Naive B cell (primary cell): ENCODE measurements at regions not wholly inside any gene's neighbourhood (a gene's known extent, or its start where the extent isn't known, plus 50 kb on each side); places are given as distances from the start of the nearest gene placed in this dataset.

Source experiments
- ATAC-seq, 2 donors: fragments of 150-1000 bp; cut with Tn5 transposase; 2 replicates each; pipeline ENCODE4 v1.10.0; 2021; ENCODE audit warnings: low read depth in 2 of 2, mild to moderate bottlenecking in 2 of 2, moderate library complexity in 2 of 2
- DNase-seq: peaks from one replicate; pipeline ENCODE4 v3.0.0; 2022
- H3K27ac Mint-ChIP-seq, 6 donors: one replicate each; pipeline ENCODE4 v1.8.0; 2020 to 2022; ENCODE audit warnings: mild to moderate bottlenecking in 6 of 6, mixed read lengths in 6 of 6, moderate library complexity in 5 of 6, inconsistent platforms in 2 of 6
- H3K27me3 Mint-ChIP-seq, 3 donors: one replicate each; pipeline ENCODE4 v1.8.0; 2021 to 2022; ENCODE audit warnings: mixed read lengths in 3 of 3, mild to moderate bottlenecking in 1 of 3
- H3K36me3 Mint-ChIP-seq, 2 donors: one replicate each; pipeline ENCODE4 v1.8.0; 2020 to 2022; ENCODE audit warnings: mixed read lengths in 2 of 2, inconsistent platforms in 1 of 2, mild to moderate bottlenecking in 1 of 2
- H3K4me1 Mint-ChIP-seq, 3 donors: one replicate each; pipeline ENCODE4 v1.8.0; 2020 to 2022; ENCODE audit warnings: mixed read lengths in 3 of 3, inconsistent platforms in 1 of 3, mild to moderate bottlenecking in 1 of 3, moderate library complexity in 1 of 3
- H3K4me3 Mint-ChIP-seq, 8 donors: one replicate each; pipeline ENCODE4 v1.8.0; 2020 to 2022; ENCODE audit warnings: mild to moderate bottlenecking in 8 of 8, mixed read lengths in 8 of 8, moderate library complexity in 8 of 8, inconsistent platforms in 2 of 8
- H3K9me3 Mint-ChIP-seq, 7 donors: one replicate each; pipeline ENCODE4 v1.8.0; 2020 to 2022; ENCODE audit warnings: mixed read lengths in 7 of 7, mild to moderate bottlenecking in 5 of 7, inconsistent platforms in 2 of 7, moderate library complexity in 1 of 7

DNA sequence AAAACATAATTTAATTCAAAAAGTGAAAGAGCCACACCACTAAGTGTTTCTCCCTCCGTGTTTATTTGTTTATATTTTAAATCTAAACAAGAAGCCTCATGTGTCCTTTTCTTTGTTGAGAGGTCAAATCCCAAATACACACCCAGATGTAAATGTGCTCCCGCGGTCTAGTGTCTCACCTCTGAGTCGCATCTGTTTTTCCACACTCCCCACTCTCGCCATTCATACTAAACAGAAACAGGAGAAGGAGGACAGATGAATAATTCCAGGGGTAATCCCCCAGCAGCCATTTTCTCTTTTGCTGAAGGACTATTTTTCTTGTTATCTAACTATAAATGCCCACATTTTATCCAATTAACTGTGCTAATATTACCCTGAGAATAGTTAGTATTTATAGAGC is 361.6 kb upstream of the RIOK2 start:
- no peaks in the 10 kb centered on the region for H3K27me3 Mint-ChIP-seq
- DNase-seq (no peak), ATAC-seq (no peak)
- H3K27ac Mint-ChIP-seq, result no peak overlapping the region
- peaks cover 0 to 2% (median 0%) of the 10 kb centered on the region in 7 donors for H3K9me3 Mint-ChIP-seq
- H3K4me3 Mint-ChIP-seq, result no peak overlapping the region
- peaks cover 5 to 15% (median 5%) of the 10 kb centered on the region in 3 donors for H3K4me1 Mint-ChIP-seq
- no peaks in the 10 kb centered on the region for H3K36me3 Mint-ChIP-seq

DNA sequence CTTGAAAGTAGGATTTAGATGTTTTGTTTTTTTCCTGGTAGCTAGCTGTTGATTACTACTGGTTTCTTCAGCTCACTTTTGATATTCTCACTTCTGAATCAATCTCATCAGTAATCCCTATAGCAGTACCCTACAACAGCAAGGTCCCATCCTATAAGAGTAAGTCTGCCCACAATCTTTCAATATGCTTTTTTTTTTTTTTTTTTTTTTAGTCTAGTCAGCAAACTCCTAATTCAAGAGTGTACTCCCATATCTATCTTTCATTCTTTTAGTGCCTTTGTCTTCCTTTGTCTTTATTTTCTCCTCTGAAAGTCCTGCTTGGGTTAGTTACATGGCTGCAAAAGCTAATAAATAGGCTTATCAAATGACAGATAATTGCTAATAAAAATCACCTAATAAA is 362.4 kb upstream of the RIOK2 start:
- Mint-ChIP-seq H3K4me3 (no peak overlapping the region), H3K27me3 (no peaks in the 10 kb centered on the region), H3K4me1 (peaks cover 5 to 15% (median 5%) of the 10 kb centered on the region in 3 donors)

GRCh38 chr5:97545886-97546535 is 363.0 kb upstream of the RIOK2 start:
- DNase-seq (no peak), ATAC-seq (no peak)
- H3K9me3 Mint-ChIP-seq, result peaks cover 0 to 2% (median 0%) of the 10 kb centered on the region in 7 donors
- peaks cover 5 to 15% (median 5%) of the 10 kb centered on the region in 3 donors for H3K4me1 Mint-ChIP-seq
- no peak overlapping the region for H3K27ac Mint-ChIP-seq
- no peaks in the 10 kb centered on the region for H3K36me3 Mint-ChIP-seq
- H3K4me3 Mint-ChIP-seq, result no peak overlapping the region
- no peaks in the 10 kb centered on the region for H3K27me3 Mint-ChIP-seq

More for the DNA sequence above, 362.4 kb upstream of the RIOK2 start:
- H3K27ac Mint-ChIP-seq, result no peak overlapping the region
- H3K36me3 Mint-ChIP-seq, result no peaks in the 10 kb centered on the region
- no peak for ATAC-seq
- DNase-seq, result no peak
- H3K9me3 Mint-ChIP-seq, result peaks cover 0 to 2% (median 0%) of the 10 kb centered on the region in 7 donors

DNA sequence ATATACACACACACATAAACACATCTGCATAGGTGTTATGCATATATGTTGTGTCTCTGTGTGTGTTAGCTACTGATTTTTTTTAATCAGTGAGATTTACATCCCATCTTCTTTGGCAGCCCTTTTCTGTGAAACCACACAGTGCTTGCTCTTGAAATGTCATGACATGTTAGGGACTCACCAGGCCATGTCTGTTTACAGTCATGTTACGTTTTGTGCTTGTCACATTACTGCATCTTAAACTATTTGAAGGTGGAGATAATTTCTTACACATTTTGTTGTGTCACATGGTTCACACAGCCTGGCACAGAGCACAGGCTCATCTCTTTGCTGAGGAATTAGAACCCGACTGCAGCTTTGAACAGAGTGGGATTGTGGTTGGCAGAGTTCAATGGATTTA is 364.4 kb upstream of the RIOK2 start:
- Mint-ChIP-seq H3K27me3 (no peaks in the 10 kb centered on the region), H3K9me3 (no peaks in the 10 kb centered on the region), H3K4me3 (no peak overlapping the region), H3K4me1 (peaks cover 5 to 15% (median 5%) of the 10 kb centered on the region in 3 donors), H3K36me3 (no peaks in the 10 kb centered on the region), H3K27ac (peak overlapping the region in 2 of 6 donors; percentile 7 to 15)
- ATAC-seq (no peak), DNase-seq (no peak)

DNA sequence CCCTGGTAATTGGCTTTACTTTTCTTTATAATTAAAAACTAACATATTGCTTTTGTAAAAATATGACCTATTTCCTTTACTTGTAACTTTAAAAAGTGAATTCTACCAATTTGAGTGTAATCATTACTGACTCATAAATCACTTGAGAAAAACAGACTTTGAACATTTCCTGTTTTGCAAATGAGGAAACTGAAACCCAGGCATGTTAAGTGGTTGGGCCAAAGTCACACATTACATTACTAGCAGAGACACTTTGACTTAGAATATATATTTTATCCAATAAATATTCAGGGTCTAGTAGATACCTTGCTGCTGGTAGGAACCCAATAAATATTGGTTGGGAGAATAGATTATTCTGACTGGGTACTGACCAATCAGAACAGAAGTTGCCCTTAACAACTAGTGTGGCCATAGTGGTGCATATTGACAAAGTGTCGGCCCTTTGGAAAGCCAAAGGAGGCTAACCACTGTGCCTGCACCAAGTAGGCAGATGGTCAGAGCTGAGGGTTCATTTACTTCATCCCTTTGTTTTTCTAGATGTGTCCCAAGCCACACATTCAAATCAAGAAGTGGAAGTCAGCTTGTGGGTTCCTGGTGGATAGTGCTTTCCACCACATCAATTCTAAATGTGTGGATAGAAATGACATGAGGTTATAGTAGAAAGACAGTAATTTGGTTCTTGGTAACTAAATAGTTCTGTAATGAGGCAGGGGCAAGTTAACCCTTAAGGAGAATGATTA is 365.1 kb upstream of the RIOK2 start:
- Mint-ChIP-seq H3K9me3 (no peaks in the 10 kb centered on the region), H3K27ac (peak overlapping the region in 1 of 6 donors; percentile 1), H3K36me3 (no peaks in the 10 kb centered on the region), H3K4me1 (peaks cover 5 to 15% (median 5%) of the 10 kb centered on the region in 3 donors), H3K4me3 (peak overlapping the region in 1 of 8 donors; percentile 22), H3K27me3 (no peaks in the 10 kb centered on the region)
- no peak for DNase-seq
- ATAC-seq, result no peak

DNA sequence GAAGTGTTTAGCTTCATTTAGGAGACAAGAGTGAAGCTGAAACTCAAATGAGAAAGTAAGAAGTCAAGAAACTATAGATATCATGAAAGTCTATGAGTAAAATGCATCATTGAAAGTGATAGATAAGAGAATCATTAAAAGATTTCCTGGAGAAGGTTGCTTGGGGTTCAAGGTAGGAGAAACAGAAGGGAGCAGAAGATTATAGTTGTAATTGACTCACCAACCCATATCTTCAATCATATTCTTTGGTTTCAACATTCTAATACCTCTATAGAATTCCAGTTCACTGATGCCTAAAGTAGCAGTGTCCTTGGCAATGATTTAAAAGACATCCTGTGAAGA is 365.7 kb upstream of the RIOK2 start:
- Mint-ChIP-seq H3K27me3 (no peaks in the 10 kb centered on the region), H3K4me1 (peaks cover 5 to 15% (median 5%) of the 10 kb centered on the region in 3 donors), H3K27ac (peak overlapping the region in 1 of 6 donors; percentile 1), H3K36me3 (no peaks in the 10 kb centered on the region), H3K9me3 (no peaks in the 10 kb centered on the region), H3K4me3 (no peak overlapping the region)
- ATAC-seq (no peak), DNase-seq (no peak)

- Mint-ChIP-seq H3K36me3 (no peaks in the 10 kb centered on the region), H3K27me3 (no peaks in the 10 kb centered on the region), H3K9me3 (no peaks in the 10 kb centered on the region), H3K27ac (no peak overlapping the region), H3K4me1 (peaks cover 5 to 15% (median 5%) of the 10 kb centered on the region in 3 donors), H3K4me3 (no peak overlapping the region)
- ATAC-seq (no peak), DNase-seq (no peak)
These were observed 366.4 kb upstream of the RIOK2 start for GRCh38 chr5:97549496-97549895.

DNA sequence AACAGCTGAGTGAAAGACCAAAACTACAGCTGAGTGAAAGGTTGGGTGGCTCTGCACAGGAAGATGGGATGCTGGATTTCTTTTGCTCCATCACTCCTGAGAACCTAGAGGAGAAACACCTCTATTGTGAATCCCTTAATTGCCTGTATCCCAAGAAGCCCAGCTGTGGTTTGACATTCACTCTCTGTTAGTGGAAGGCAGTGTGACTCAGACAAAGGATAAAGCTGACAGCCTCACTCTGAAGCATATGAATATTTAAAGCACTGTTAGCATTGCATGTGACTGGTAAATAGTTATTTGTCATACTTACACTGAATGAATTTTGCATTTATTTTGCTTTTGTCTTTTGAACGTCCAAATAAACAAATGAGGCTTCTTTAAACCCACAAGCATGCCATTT is 367.1 kb upstream of the RIOK2 start:
- H3K27ac Mint-ChIP-seq, result no peak overlapping the region
- H3K36me3 Mint-ChIP-seq, result no peaks in the 10 kb centered on the region
- no peak for ATAC-seq
- DNase-seq, result no peak
- H3K4me3 Mint-ChIP-seq, result no peak overlapping the region
- H3K4me1 Mint-ChIP-seq, result peaks cover 5 to 15% (median 5%) of the 10 kb centered on the region in 3 donors
- no peaks in the 10 kb centered on the region for H3K9me3 Mint-ChIP-seq
- H3K27me3 Mint-ChIP-seq, result no peaks in the 10 kb centered on the region

- Mint-ChIP-seq H3K27ac (no peak overlapping the region), H3K4me3 (no peak overlapping the region), H3K4me1 (peaks cover 5 to 15% (median 5%) of the 10 kb centered on the region in 3 donors), H3K9me3 (peaks cover 0 to 6% (median 0%) of the 10 kb centered on the region in 7 donors), H3K27me3 (no peaks in the 10 kb centered on the region), H3K36me3 (peaks cover 4 to 6% of the 10 kb centered on the region in 2 donors)
- ATAC-seq (no peak), DNase-seq (no peak)
These were observed 367.8 kb upstream of the RIOK2 start for GRCh38 chr5:97550818-97551217.

DNA sequence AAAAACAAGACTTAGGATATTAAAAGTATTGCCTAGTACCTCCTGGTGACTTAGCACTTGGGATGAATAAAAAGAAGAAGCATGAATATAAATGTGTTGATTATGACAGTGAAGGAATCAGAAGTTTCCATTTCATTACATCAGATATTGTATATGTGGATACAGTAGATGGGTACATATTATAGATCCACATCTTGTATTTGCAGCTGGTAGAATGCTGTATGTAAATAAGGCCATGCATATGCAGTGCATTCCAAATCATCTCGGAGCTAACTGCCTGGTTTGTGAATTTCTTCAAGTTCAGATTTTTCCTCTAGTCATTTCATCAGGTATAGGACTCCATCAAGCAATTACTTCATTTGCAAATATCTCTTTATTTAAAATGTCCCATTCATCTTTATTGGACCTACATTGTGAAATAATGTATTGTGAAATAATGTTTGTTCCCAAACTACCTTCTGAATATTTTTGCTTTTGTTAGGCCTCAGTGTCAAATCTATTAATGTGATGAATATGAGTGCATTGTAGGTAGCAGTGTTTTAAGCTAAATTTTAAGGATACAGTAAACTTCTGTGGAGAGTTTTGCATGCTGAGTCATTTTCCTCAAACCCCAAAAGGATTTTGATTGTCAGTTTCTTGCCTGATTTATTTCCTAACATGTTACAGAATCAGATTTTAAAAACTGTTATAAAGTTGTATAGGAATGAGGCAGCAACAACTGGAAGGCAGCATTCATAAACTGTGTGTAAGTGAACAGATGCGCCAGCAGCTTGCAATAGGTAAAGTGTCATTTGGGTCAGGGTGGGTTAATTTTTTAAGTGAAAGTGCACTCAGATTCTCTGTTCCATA is 370.8 kb upstream of the RIOK2 start:
- H3K9me3 Mint-ChIP-seq, result peaks cover 0 to 14% (median 4%) of the 10 kb centered on the region in 7 donors
- no peak overlapping the region for H3K4me3 Mint-ChIP-seq
- DNase-seq (no peak), ATAC-seq (no peak)
- H3K27me3 Mint-ChIP-seq, result no peaks in the 10 kb centered on the region
- H3K27ac Mint-ChIP-seq, result no peak overlapping the region
- H3K4me1 Mint-ChIP-seq, result no peaks in the 10 kb centered on the region
- H3K36me3 Mint-ChIP-seq, result peaks cover 5 to 13% of the 10 kb centered on the region in 2 donors

DNA sequence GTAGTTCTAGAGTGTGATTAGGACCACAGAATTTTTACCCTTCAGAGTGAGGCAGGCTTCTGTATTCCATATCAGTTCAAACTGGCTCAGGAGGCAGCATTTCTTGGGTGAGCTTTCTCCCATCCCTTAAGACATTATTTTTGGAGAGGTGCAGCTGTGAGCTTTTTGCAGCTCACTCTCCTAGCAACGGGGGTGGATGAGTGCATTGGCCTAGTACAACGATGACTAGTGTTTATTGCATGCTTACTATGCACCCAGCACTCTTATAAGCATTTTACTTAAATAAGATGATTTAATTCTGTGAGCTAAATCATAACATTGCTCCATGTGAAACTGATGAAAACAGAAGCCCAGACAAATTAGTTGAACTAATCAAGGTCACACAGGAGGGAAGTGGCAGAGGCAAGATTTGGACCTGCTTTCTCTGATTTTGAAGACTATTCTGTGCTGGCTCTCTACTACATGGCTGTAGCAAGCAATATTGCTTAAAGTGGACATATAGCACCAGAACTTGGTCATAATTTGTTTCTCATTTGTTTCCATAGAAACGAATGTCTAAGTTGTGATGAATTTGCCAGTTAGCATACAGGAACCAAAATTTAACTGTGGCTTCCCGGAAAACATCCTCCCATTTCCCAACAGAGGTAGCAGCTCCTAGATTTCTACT is 372.1 kb upstream of the RIOK2 start:
- H3K4me3 Mint-ChIP-seq, result no peak overlapping the region
- no peaks in the 10 kb centered on the region for H3K27me3 Mint-ChIP-seq
- DNase-seq (no peak), ATAC-seq (no peak)
- no peaks in the 10 kb centered on the region for H3K4me1 Mint-ChIP-seq
- H3K9me3 Mint-ChIP-seq, result peaks cover 0 to 14% (median 4%) of the 10 kb centered on the region in 7 donors
- no peak overlapping the region for H3K27ac Mint-ChIP-seq
- peaks cover 5 to 13% of the 10 kb centered on the region in 2 donors for H3K36me3 Mint-ChIP-seq

GRCh38 chr5:97555644-97555981 is 372.6 kb upstream of the RIOK2 start:
- ATAC-seq (no peak), DNase-seq (no peak)
- H3K9me3 Mint-ChIP-seq, result peaks cover 0 to 14% (median 4%) of the 10 kb centered on the region in 7 donors
- no peaks in the 10 kb centered on the region for H3K27me3 Mint-ChIP-seq
- no peak overlapping the region for H3K4me3 Mint-ChIP-seq
- peak overlapping the region in 1 of 6 donors; percentile 25 for H3K27ac Mint-ChIP-seq
- H3K36me3 Mint-ChIP-seq, result peaks cover 5 to 13% of the 10 kb centered on the region in 2 donors
- H3K4me1 Mint-ChIP-seq, result no peaks in the 10 kb centered on the region
